Osteocyte (in vitro differentiated cells): ENCODE measurements at regions not wholly inside any gene's neighbourhood (a gene's known extent, or its start where the extent isn't known, plus 50 kb on each side); places are given as distances from the start of the nearest gene placed in this dataset.
A peak's percentile ranks its signal among the peaks of the same experiment; 100 is the strongest.
"Not testable (repeated sequence)": the region's sequence is repeated elsewhere in the genome, so short reads cannot be mapped to it uniquely, and the experiment has no call there.

ENCODE experiments used
- DNase-seq: peaks from one replicate; pipeline ENCODE4 v3.0.0; 2021; ENCODE audit warnings: mixed read lengths; ENCODE audit not compliant: unreplicated experiment; ENCODE audit errors: extremely low spot score
- H3K27ac Mint-ChIP-seq: one replicate; pipeline ENCODE4 v1.8.0; 2021; ENCODE audit warnings: mild to moderate bottlenecking, mixed read lengths; ENCODE audit not compliant: unreplicated experiment
- H3K27me3 Mint-ChIP-seq: one replicate; pipeline ENCODE4 v1.8.0; 2021; ENCODE audit warnings: mixed read lengths; ENCODE audit not compliant: unreplicated experiment
- H3K36me3 Mint-ChIP-seq: one replicate; pipeline ENCODE4 v1.8.0; 2021; ENCODE audit warnings: mixed read lengths; ENCODE audit not compliant: unreplicated experiment
- H3K4me1 Mint-ChIP-seq: one replicate; pipeline ENCODE4 v1.8.0; 2021; ENCODE audit warnings: mixed read lengths; ENCODE audit not compliant: unreplicated experiment
- H3K4me3 Mint-ChIP-seq: one replicate; pipeline ENCODE4 v1.8.0; 2021; ENCODE audit warnings: mild to moderate bottlenecking, moderate library complexity, mixed read lengths; ENCODE audit not compliant: unreplicated experiment
- H3K9me3 Mint-ChIP-seq: one replicate; pipeline ENCODE4 v1.8.0; 2021; ENCODE audit warnings: mixed read lengths; ENCODE audit not compliant: unreplicated experiment
- CTCF ChIP-seq: fragments of 200-600 bp; sonication (generic); IDR thresholded peaks from 2 replicates; pipeline ENCODE4 v1.5.0; 2021; ENCODE audit warnings: antibody characterized with exemption, mild to moderate bottlenecking, moderate library complexity

- peaks cover 40% of the 10 kb centered on the region for H3K27me3 Mint-ChIP-seq
- no peaks in the 10 kb centered on the region for H3K9me3 Mint-ChIP-seq
- no peak overlapping the region for H3K4me3 Mint-ChIP-seq
- no peak for TF ChIP-seq CTCF
- H3K36me3 Mint-ChIP-seq: no peaks in the 10 kb centered on the region
- no peak overlapping the region for H3K27ac Mint-ChIP-seq
- DNase-seq: no peak
- peaks cover 35% of the 10 kb centered on the region for H3K4me1 Mint-ChIP-seq
Observed at GRCh38 chr20:47974234-47974878, 189.1 kb upstream of the SULF2 start.

- H3K27ac Mint-ChIP-seq: no peak overlapping the region
- no peak for TF ChIP-seq CTCF
- H3K4me1 Mint-ChIP-seq: peaks cover 32% of the 10 kb centered on the region
- no peaks in the 10 kb centered on the region for H3K36me3 Mint-ChIP-seq
- H3K27me3 Mint-ChIP-seq: peaks cover 36% of the 10 kb centered on the region
- H3K4me3 Mint-ChIP-seq: no peak overlapping the region
- H3K9me3 Mint-ChIP-seq: no peaks in the 10 kb centered on the region
- DNase-seq: no peak
Observed at GRCh38 chr20:47973519-47974233, 188.4 kb upstream of the SULF2 start.

- Mint-ChIP-seq H3K27ac (no peak overlapping the region), H3K27me3 (peaks cover 36% of the 10 kb centered on the region), H3K36me3 (no peaks in the 10 kb centered on the region), H3K4me1 (peaks cover 32% of the 10 kb centered on the region), H3K4me3 (no peak overlapping the region), H3K9me3 (no peaks in the 10 kb centered on the region)
- TF ChIP-seq CTCF: no peak
- no peak for DNase-seq
Observed at GRCh38 chr20:47972916-47973309, 187.6 kb upstream of the SULF2 start.

- peak; percentile 30 for TF ChIP-seq CTCF
- peak overlapping the region; percentile 71 for H3K27ac Mint-ChIP-seq
- not testable (repeated sequence) for H3K36me3 Mint-ChIP-seq, H3K9me3 Mint-ChIP-seq, DNase-seq
- H3K4me1 Mint-ChIP-seq: peaks cover 32% of the 10 kb centered on the region
- H3K27me3 Mint-ChIP-seq: peaks cover 32% of the 10 kb centered on the region
- H3K4me3 Mint-ChIP-seq: peak overlapping the region; percentile 50
Observed at GRCh38 chr20:47972297-47972915, 187.1 kb upstream of the SULF2 start.
